ENCODE measurements at regions not wholly inside any gene's neighbourhood (a gene's known extent, or its start where the extent isn't known, plus 50 kb on each side); places are given as distances from the start of the nearest gene placed in this dataset.

- TF ChIP-seq POLR2AphosphoS5 (IDR thresholded peaks at IDR 0.05), result no peak
- TF ChIP-seq CTCF (IDR thresholded peaks at IDR 0.05), result no peak
- TF ChIP-seq POLR2A (IDR thresholded peaks at IDR 0.05), result no peak
These were observed 79.6 kb upstream of the PSMA6 start for GRCh38 chr14:35212471-35213142.

Measured in breast epithelium (tissue), 3 donors.